ENCODE measurements at regions not wholly inside any gene's neighbourhood (a gene's known extent, or its start where the extent isn't known, plus 50 kb on each side); places are given as distances from the start of the nearest gene placed in this dataset.

DNA sequence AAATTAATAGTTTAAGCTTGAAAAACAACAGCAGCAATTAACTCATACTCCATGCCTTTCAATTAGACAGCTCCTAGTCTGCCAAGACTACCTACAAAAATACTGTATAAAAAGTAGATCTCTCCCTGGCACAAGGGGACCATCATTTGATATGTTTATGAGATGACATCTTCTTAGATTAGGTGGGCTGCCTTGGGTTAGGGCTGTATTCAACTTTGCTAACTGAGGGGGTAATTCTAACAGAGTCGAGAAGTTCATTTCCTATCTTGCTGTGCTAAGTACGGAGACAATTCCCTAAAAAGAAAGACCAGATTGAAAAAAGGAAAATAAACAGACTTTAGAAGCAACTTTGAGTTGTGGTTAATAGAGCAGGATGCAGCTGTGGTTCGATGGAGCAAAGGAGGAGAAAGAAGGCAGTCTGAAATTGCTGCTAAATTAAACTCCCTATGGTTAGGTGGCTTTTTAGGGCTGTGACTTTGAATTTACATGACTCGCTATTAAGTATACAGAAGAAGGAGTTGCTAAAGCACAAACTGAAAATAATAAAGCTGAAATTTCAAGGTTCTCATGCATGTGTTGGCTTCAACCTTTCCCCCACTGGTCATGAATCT lies 75.4 kb downstream of the CDC7 start:
- Mint-ChIP-seq H3K9me3 (ENCODE audit: low read depth) (no peaks in the 10 kb centered on the region), H3K27ac (ENCODE audit: unreplicated experiment) (no peak overlapping the region), H3K4me1 (ENCODE audit: low read depth) (peaks cover 24% of the 10 kb centered on the region), H3K36me3 (ENCODE audit: low read depth) (no peaks in the 10 kb centered on the region), H3K4me3 (ENCODE audit: unreplicated experiment) (no peak overlapping the region), H3K27me3 (ENCODE audit: low read depth) (no peaks in the 10 kb centered on the region)
- DNase-seq (ENCODE audit: low spot score), result no peak
- TF ChIP-seq, protein P1, sequence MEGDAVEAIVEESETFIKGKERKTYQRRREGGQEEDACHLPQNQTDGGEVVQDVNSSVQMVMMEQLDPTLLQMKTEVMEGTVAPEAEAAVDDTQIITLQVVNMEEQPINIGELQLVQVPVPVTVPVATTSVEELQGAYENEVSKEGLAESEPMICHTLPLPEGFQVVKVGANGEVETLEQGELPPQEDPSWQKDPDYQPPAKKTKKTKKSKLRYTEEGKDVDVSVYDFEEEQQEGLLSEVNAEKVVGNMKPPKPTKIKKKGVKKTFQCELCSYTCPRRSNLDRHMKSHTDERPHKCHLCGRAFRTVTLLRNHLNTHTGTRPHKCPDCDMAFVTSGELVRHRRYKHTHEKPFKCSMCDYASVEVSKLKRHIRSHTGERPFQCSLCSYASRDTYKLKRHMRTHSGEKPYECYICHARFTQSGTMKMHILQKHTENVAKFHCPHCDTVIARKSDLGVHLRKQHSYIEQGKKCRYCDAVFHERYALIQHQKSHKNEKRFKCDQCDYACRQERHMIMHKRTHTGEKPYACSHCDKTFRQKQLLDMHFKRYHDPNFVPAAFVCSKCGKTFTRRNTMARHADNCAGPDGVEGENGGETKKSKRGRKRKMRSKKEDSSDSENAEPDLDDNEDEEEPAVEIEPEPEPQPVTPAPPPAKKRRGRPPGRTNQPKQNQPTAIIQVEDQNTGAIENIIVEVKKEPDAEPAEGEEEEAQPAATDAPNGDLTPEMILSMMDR (IDR thresholded peaks at IDR 0.05), result no peak

GRCh38 chr1:91578320-91579109 lies 77.9 kb downstream of the CDC7 start:
- H3K36me3 Mint-ChIP-seq (ENCODE audit: low read depth), result no peaks in the 10 kb centered on the region
- DNase-seq (ENCODE audit: low spot score), result no peak
- H3K27ac Mint-ChIP-seq (ENCODE audit: unreplicated experiment), result no peak overlapping the region
- no peaks in the 10 kb centered on the region for H3K27me3 Mint-ChIP-seq (ENCODE audit: low read depth)
- H3K4me1 Mint-ChIP-seq (ENCODE audit: low read depth), result peaks cover 26% of the 10 kb centered on the region
- TF ChIP-seq, protein P1 (IDR thresholded peaks at IDR 0.05), result no peak
- no peak overlapping the region for H3K4me3 Mint-ChIP-seq (ENCODE audit: unreplicated experiment)
- H3K9me3 Mint-ChIP-seq (ENCODE audit: low read depth), result no peaks in the 10 kb centered on the region

- Mint-ChIP-seq H3K36me3 (ENCODE audit: low read depth) (no peaks in the 10 kb centered on the region), H3K4me3 (ENCODE audit: unreplicated experiment) (no peak overlapping the region), H3K9me3 (ENCODE audit: low read depth) (no peaks in the 10 kb centered on the region), H3K27ac (ENCODE audit: unreplicated experiment) (no peak overlapping the region), H3K4me1 (ENCODE audit: low read depth) (peaks cover 26% of the 10 kb centered on the region), H3K27me3 (ENCODE audit: low read depth) (no peaks in the 10 kb centered on the region)
- DNase-seq (ENCODE audit: low spot score), result no peak
- TF ChIP-seq, protein P1 (IDR thresholded peaks at IDR 0.05), result no peak
These were observed 79.1 kb downstream of the CDC7 start for GRCh38 chr1:91579658-91580228.

GRCh38 chr1:91582431-91582921 lies 81.8 kb downstream of the CDC7 start:
- Mint-ChIP-seq H3K27ac (ENCODE audit: unreplicated experiment) (peak overlapping the region; percentile 51), H3K27me3 (ENCODE audit: low read depth) (peaks cover 6% of the 10 kb centered on the region), H3K36me3 (ENCODE audit: low read depth) (no peaks in the 10 kb centered on the region), H3K4me1 (ENCODE audit: low read depth) (peaks cover 14% of the 10 kb centered on the region), H3K9me3 (ENCODE audit: low read depth) (no peaks in the 10 kb centered on the region), H3K4me3 (ENCODE audit: unreplicated experiment) (no peak overlapping the region)
- TF ChIP-seq, protein P1 (IDR thresholded peaks at IDR 0.05), result no peak
- no peak for DNase-seq (ENCODE audit: low spot score)

DNA sequence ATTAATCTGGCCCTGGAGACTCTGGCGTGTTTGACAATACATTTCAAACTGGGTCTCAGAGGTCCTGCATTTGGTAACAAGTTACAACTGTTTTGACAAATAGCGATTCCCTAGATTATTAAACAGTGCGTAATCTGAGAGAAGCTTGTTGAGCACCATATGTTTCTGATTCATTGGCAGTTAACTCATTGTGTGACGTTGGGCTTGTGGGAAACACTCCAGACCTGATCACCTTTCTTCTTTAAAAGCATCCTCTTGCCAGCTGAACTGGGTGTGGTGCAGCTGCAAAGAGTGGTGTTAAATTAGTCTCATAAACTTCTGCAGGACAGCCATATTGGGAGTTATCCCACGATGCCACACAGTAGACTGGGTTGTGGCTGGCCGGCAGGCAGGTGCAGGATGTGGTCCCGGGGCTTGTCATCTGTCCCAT lies 82.7 kb downstream of the CDC7 start:
- no peaks in the 10 kb centered on the region for H3K36me3 Mint-ChIP-seq (ENCODE audit: low read depth)
- no peak for DNase-seq (ENCODE audit: low spot score)
- no peaks in the 10 kb centered on the region for H3K9me3 Mint-ChIP-seq (ENCODE audit: low read depth)
- peaks cover 10% of the 10 kb centered on the region for H3K4me1 Mint-ChIP-seq (ENCODE audit: low read depth)
- H3K27me3 Mint-ChIP-seq (ENCODE audit: low read depth), result peaks cover 6% of the 10 kb centered on the region
- no peak overlapping the region for H3K27ac Mint-ChIP-seq (ENCODE audit: unreplicated experiment)
- H3K4me3 Mint-ChIP-seq (ENCODE audit: unreplicated experiment), result no peak overlapping the region
- TF ChIP-seq, protein P1 (IDR thresholded peaks at IDR 0.05), result no peak

Data from chondrocyte (in vitro differentiated cells).